LNCAP (cell line): ENCODE measurements at regions not wholly inside any gene's neighbourhood (a gene's known extent, or its start where the extent isn't known, plus 50 kb on each side); places are given as distances from the start of the nearest gene placed in this dataset.

Experiments
- TF ChIP-seq, protein P1 (sequence below): fragments of 450-650 bp; IDR thresholded peaks from 2 replicates; pipeline ENCODE4 v1.5.1; 2017; ENCODE audit warnings: mild to moderate bottlenecking

GRCh38 chr2:192328297-192328696 is 133.6 kb upstream of the TMEFF2 start:
- TF ChIP-seq, protein P1, sequence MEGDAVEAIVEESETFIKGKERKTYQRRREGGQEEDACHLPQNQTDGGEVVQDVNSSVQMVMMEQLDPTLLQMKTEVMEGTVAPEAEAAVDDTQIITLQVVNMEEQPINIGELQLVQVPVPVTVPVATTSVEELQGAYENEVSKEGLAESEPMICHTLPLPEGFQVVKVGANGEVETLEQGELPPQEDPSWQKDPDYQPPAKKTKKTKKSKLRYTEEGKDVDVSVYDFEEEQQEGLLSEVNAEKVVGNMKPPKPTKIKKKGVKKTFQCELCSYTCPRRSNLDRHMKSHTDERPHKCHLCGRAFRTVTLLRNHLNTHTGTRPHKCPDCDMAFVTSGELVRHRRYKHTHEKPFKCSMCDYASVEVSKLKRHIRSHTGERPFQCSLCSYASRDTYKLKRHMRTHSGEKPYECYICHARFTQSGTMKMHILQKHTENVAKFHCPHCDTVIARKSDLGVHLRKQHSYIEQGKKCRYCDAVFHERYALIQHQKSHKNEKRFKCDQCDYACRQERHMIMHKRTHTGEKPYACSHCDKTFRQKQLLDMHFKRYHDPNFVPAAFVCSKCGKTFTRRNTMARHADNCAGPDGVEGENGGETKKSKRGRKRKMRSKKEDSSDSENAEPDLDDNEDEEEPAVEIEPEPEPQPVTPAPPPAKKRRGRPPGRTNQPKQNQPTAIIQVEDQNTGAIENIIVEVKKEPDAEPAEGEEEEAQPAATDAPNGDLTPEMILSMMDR = no peak

GRCh38 chr2:192327576-192327975 is 132.8 kb upstream of the TMEFF2 start:
- TF ChIP-seq, protein P1 = no peak

DNA sequence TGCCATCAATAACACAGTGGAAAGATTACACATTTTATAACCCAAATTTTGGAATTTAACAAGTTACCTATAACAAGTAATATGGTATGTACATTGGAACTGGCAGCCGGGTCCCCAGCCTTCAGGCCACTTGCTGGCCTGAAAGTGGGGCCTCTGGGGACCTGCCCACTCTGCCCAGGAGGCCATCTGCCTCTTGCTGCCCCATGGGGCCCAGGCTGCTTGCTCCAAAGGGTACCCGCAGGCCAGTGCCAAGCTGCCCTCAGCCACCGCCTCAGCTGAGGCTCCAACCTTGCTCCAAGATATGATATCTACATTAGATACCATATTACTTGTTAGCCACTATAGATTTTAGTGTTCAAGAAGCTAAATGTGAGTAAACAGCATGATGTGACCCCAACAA is 120.8 kb upstream of the TMEFF2 start:
- TF ChIP-seq, protein P1 = no peak

- TF ChIP-seq, protein P1 = no peak
Observed at GRCh38 chr2:192314800-192315481, 120.2 kb upstream of the TMEFF2 start.

- TF ChIP-seq, protein P1 = no peak
Observed at GRCh38 chr2:192313773-192314172, 119.0 kb upstream of the TMEFF2 start.

GRCh38 chr2:192311701-192312460 is 117.1 kb upstream of the TMEFF2 start:
- TF ChIP-seq, protein P1 = no peak

GRCh38 chr2:192307530-192307929 is 112.8 kb upstream of the TMEFF2 start:
- TF ChIP-seq, protein P1 = no peak
